ENCODE measurements at regions not wholly inside any gene's neighbourhood (a gene's known extent, or its start where the extent isn't known, plus 50 kb on each side); places are given as distances from the start of the nearest gene placed in this dataset.

- H3K4me2 ChIP-seq (ENCODE audit: low read length) = no peak overlapping the region
- no peaks in the 10 kb centered on the region for H3K4me1 ChIP-seq (ENCODE audit: insufficient read depth, low read length, severe bottlenecking)
- TF ChIP-seq CTCF (IDR thresholded peaks at IDR 0.05; ENCODE audit: low read length) = no peak
- no peak for TF ChIP-seq EZH2 (IDR thresholded peaks at IDR 0.05; ENCODE audit: borderline replicate concordance, low read length)
- H3F3A ChIP-seq (ENCODE audit: insufficient read depth, low read length) = no peaks in the 10 kb centered on the region
- no peak overlapping the region for H2AFZ ChIP-seq (ENCODE audit: low read length)
- H3K79me2 ChIP-seq (ENCODE audit: insufficient read depth, low read length) = no peaks in the 10 kb centered on the region
- no peaks in the 10 kb centered on the region for H4K20me1 ChIP-seq (ENCODE audit: insufficient read depth, low read length)
- no peak overlapping the region for H3K9ac ChIP-seq (ENCODE audit: low read length)
- H3K9me3 ChIP-seq (ENCODE audit: low read length) = no peaks in the 10 kb centered on the region
- H3K9me2 ChIP-seq (ENCODE audit: low read depth, low read length) = no peaks in the 10 kb centered on the region
- no peaks in the 10 kb centered on the region for H3K36me3 ChIP-seq (ENCODE audit: insufficient read depth, low read length)
- H3K4me3 ChIP-seq (ENCODE audit: low read depth, low read length, poor library complexity, severe bottlenecking) = no peak overlapping the region
- H3K27ac ChIP-seq (ENCODE audit: low read depth, low read length, poor library complexity, severe bottlenecking) = no peak overlapping the region
- H3K27me3 ChIP-seq (ENCODE audit: insufficient read depth, low read length) = no peaks in the 10 kb centered on the region
These were observed 122.3 kb downstream of the CCDC71L start for GRCh38 chr7:106538638-106539037.

- Histone ChIP-seq H3K9ac (ENCODE audit: low read length) (no peak overlapping the region), H3K4me3 (ENCODE audit: low read depth, low read length, poor library complexity, severe bottlenecking) (no peak overlapping the region), H3K4me1 (ENCODE audit: insufficient read depth, low read length, severe bottlenecking) (no peaks in the 10 kb centered on the region), H2AFZ (ENCODE audit: low read length) (no peak overlapping the region), H3K27me3 (ENCODE audit: insufficient read depth, low read length) (no peaks in the 10 kb centered on the region), H3K79me2 (ENCODE audit: insufficient read depth, low read length) (no peaks in the 10 kb centered on the region), H3K27ac (ENCODE audit: low read depth, low read length, poor library complexity, severe bottlenecking) (no peak overlapping the region), H3K36me3 (ENCODE audit: insufficient read depth, low read length) (no peaks in the 10 kb centered on the region), H4K20me1 (ENCODE audit: insufficient read depth, low read length) (no peaks in the 10 kb centered on the region), H3F3A (ENCODE audit: insufficient read depth, low read length) (no peaks in the 10 kb centered on the region), H3K9me2 (ENCODE audit: low read depth, low read length) (no peaks in the 10 kb centered on the region), H3K4me2 (ENCODE audit: low read length) (no peak overlapping the region), H3K9me3 (ENCODE audit: low read length) (no peaks in the 10 kb centered on the region)
- TF ChIP-seq CTCF (IDR thresholded peaks at IDR 0.05; ENCODE audit: low read length) (no peak), EZH2 (IDR thresholded peaks at IDR 0.05; ENCODE audit: borderline replicate concordance, low read length) (no peak)
These were observed 123.8 kb downstream of the CCDC71L start for GRCh38 chr7:106537119-106537518.

DNA sequence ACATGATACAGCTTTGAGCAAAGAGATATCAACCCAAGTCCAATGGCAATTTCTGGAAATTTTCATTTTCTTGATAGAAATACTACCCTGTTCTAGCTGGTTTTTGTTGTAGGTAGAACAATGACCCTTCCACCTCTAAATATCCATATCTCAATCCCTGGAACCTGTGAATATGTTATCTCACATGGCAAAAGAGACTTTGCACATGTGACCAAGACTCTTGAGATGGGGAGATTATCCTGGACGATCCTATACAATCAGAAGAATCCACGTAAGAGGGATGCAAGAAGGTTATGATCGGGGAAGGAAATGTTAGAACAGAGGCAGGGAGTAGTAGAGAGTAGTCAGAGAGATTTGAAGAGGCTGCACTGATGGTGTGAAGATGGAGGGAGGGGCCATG is 124.9 kb downstream of the CCDC71L start:
- no peaks in the 10 kb centered on the region for H3K36me3 ChIP-seq (ENCODE audit: insufficient read depth, low read length)
- H3K9ac ChIP-seq (ENCODE audit: low read length) = no peak overlapping the region
- H3F3A ChIP-seq (ENCODE audit: insufficient read depth, low read length) = no peaks in the 10 kb centered on the region
- H3K4me2 ChIP-seq (ENCODE audit: low read length) = no peak overlapping the region
- H3K79me2 ChIP-seq (ENCODE audit: insufficient read depth, low read length) = no peaks in the 10 kb centered on the region
- H3K4me1 ChIP-seq (ENCODE audit: insufficient read depth, low read length, severe bottlenecking) = no peaks in the 10 kb centered on the region
- no peaks in the 10 kb centered on the region for H3K9me3 ChIP-seq (ENCODE audit: low read length)
- H3K9me2 ChIP-seq (ENCODE audit: low read depth, low read length) = no peaks in the 10 kb centered on the region
- no peaks in the 10 kb centered on the region for H4K20me1 ChIP-seq (ENCODE audit: insufficient read depth, low read length)
- H3K27ac ChIP-seq (ENCODE audit: low read depth, low read length, poor library complexity, severe bottlenecking) = no peak overlapping the region
- no peak overlapping the region for H3K4me3 ChIP-seq (ENCODE audit: low read depth, low read length, poor library complexity, severe bottlenecking)
- no peak for TF ChIP-seq EZH2 (IDR thresholded peaks at IDR 0.05; ENCODE audit: borderline replicate concordance, low read length)
- TF ChIP-seq CTCF (IDR thresholded peaks at IDR 0.05; ENCODE audit: low read length) = no peak
- H2AFZ ChIP-seq (ENCODE audit: low read length) = no peak overlapping the region
- no peaks in the 10 kb centered on the region for H3K27me3 ChIP-seq (ENCODE audit: insufficient read depth, low read length)
